ENCODE measurements at regions not wholly inside any gene's neighbourhood (a gene's known extent, or its start where the extent isn't known, plus 50 kb on each side); places are given as distances from the start of the nearest gene placed in this dataset.

GRCh38 chr2:4151521-4151920 is 448.1 kb downstream of the DCDC2C start:
- Mint-ChIP-seq H3K27ac (ENCODE audit: low read depth, unreplicated experiment) (no peak overlapping the region), H3K4me1 (ENCODE audit: insufficient read depth, unreplicated experiment) (no peaks in the 10 kb centered on the region), H3K27me3 (ENCODE audit: insufficient read depth, unreplicated experiment) (no peaks in the 10 kb centered on the region), H3K9me3 (ENCODE audit: unreplicated experiment) (peaks cover 11% of the 10 kb centered on the region), H3K4me3 (ENCODE audit: unreplicated experiment) (no peak overlapping the region), H3K36me3 (ENCODE audit: insufficient read depth, unreplicated experiment) (no peaks in the 10 kb centered on the region)
- no TSS peak for BruUV-seq (replicated peaks)
- ChIA-PET CTCF (interaction anchor here (0.6 kb wide), 1 partner anchor 31 kb away, joined by 4 read pairs; no protein-coding TSS in a partner anchor), POLR2A (no interaction called here)
- no peak for TF ChIP-seq CTCF (IDR thresholded peaks at IDR 0.05; ENCODE audit: unreplicated experiment)
- no peak for DNase-seq (ENCODE audit: unreplicated experiment)
- intact Hi-C loops (cut with micrococcal nuclease), result no loop called here

DNA sequence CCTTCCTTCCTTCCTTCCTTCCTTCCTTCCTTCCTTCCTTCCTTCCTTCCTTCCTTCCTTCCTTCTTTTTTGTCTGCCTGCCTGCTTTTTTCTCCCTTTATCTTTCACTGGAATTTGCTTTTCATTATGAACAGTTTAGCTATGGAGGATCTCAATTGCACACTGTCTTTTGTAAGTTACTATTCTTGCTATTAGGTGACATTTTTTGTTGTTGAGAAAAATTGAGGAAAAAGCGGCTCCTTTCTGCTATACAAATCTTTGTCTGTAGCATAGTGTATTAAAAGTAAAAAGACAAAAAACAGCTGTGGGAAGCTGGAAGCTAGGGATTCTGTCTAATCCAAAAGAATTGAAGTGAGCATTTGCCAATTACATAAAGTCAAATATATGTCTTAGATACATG is 448.7 kb downstream of the DCDC2C start:
- Mint-ChIP-seq H3K9me3 (ENCODE audit: unreplicated experiment) (peaks cover 11% of the 10 kb centered on the region), H3K27ac (ENCODE audit: low read depth, unreplicated experiment) (no peak overlapping the region), H3K4me3 (ENCODE audit: unreplicated experiment) (no peak overlapping the region), H3K36me3 (ENCODE audit: insufficient read depth, unreplicated experiment) (no peaks in the 10 kb centered on the region), H3K27me3 (ENCODE audit: insufficient read depth, unreplicated experiment) (no peaks in the 10 kb centered on the region), H3K4me1 (ENCODE audit: insufficient read depth, unreplicated experiment) (no peaks in the 10 kb centered on the region)
- TF ChIP-seq CTCF (IDR thresholded peaks at IDR 0.05; ENCODE audit: unreplicated experiment), result no peak
- DNase-seq (ENCODE audit: unreplicated experiment), result no peak
- BruUV-seq (replicated peaks), result no TSS peak
- intact Hi-C loops (cut with micrococcal nuclease), result no loop called here
- CTCF ChIA-PET, result interaction anchor here (0.6 kb wide), 1 partner anchor 30 kb away, joined by 4 read pairs; no protein-coding TSS in a partner anchor
- POLR2A ChIA-PET, result no interaction called here

DNA sequence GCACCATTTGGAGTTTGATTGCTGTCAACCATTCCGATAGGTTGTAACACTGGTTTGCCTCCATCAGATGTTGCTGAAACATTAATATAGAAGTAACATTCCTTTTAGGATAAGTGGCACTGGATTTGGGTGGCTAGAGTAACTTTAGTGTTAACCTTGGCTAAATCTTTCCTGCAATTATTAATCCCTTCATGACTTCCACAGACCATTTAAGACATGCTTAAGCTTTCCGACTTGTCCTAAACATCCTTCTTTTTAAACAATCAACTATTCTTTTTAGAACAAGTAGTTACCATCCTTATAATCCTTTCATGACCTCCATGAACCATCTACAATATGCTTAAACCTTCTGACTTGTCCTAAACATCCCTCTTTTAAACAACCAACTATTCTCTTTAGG is 465.5 kb downstream of the DCDC2C start:
- H3K27ac Mint-ChIP-seq (ENCODE audit: low read depth, unreplicated experiment), result no peak overlapping the region
- H3K27me3 Mint-ChIP-seq (ENCODE audit: insufficient read depth, unreplicated experiment), result no peaks in the 10 kb centered on the region
- CTCF ChIA-PET, result no interaction called here
- DNase-seq (ENCODE audit: unreplicated experiment), result no peak
- H3K36me3 Mint-ChIP-seq (ENCODE audit: insufficient read depth, unreplicated experiment), result no peaks in the 10 kb centered on the region
- no peaks in the 10 kb centered on the region for H3K4me1 Mint-ChIP-seq (ENCODE audit: insufficient read depth, unreplicated experiment)
- no peak for TF ChIP-seq CTCF (IDR thresholded peaks at IDR 0.05; ENCODE audit: unreplicated experiment)
- intact Hi-C loops (cut with micrococcal nuclease), result no loop called here
- no TSS peak for BruUV-seq (replicated peaks)
- no peak overlapping the region for H3K4me3 Mint-ChIP-seq (ENCODE audit: unreplicated experiment)
- peaks cover 15% of the 10 kb centered on the region for H3K9me3 Mint-ChIP-seq (ENCODE audit: unreplicated experiment)
- POLR2A ChIA-PET, result interaction anchor here (0.6 kb wide), 1 partner anchor 335 kb away, joined by 3 read pairs; no protein-coding TSS in a partner anchor

DNA sequence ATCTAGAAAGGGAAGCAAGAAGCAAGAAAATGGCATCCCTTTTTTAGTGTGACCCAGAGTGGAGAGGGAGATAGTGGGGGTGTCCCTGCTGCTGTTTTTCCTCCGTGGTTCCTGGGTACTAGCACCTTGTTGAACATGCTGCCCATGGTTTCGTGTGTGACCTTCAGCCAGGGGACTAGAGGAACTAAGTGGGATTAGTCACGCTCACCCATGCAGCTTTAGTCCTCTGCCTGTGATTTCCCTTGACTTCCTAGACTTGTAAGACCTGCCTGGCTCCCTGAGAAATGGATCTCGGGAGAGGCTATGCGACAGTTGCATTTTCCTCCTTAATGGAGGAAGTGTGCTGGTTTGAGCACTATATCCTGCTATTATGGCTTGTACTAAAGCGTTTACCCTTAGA is 471.4 kb downstream of the DCDC2C start:
- intact Hi-C loops (cut with micrococcal nuclease), result loop anchor here (1.0 to 5.0 kb wide), 2 partner anchors 541 to 588 kb away; no protein-coding TSS in a partner anchor
- Mint-ChIP-seq H3K27ac (ENCODE audit: low read depth, unreplicated experiment) (no peak overlapping the region), H3K27me3 (ENCODE audit: insufficient read depth, unreplicated experiment) (no peaks in the 10 kb centered on the region), H3K36me3 (ENCODE audit: insufficient read depth, unreplicated experiment) (no peaks in the 10 kb centered on the region), H3K4me3 (ENCODE audit: unreplicated experiment) (no peak overlapping the region), H3K9me3 (ENCODE audit: unreplicated experiment) (peaks cover 17% of the 10 kb centered on the region), H3K4me1 (ENCODE audit: insufficient read depth, unreplicated experiment) (no peaks in the 10 kb centered on the region)
- BruUV-seq (replicated peaks), result no TSS peak
- no peak for TF ChIP-seq CTCF (IDR thresholded peaks at IDR 0.05; ENCODE audit: unreplicated experiment)
- no peak for DNase-seq (ENCODE audit: unreplicated experiment)
- ChIA-PET POLR2A (no interaction called here), CTCF (interaction anchor here (0.6 kb wide), 2 partner anchors 24 to 486 kb away, joined by 3 read pairs; no protein-coding TSS in a partner anchor)
